Skeletal muscle tissue (tissue), 3 donors: ENCODE measurements at regions not wholly inside any gene's neighbourhood (a gene's known extent, or its start where the extent isn't known, plus 50 kb on each side); places are given as distances from the start of the nearest gene placed in this dataset.

Experiments used
- H3K27ac ChIP-seq: one replicate; pipeline ENCODE4 v1.7.0; 2013; ENCODE audit warnings: mild to moderate bottlenecking, low read depth, low read length, inconsistent platforms
- H3K27me3 ChIP-seq, 3 donors: one replicate each; pipeline ENCODE4 v1.7.0; 2013; ENCODE audit warnings: low read length in 3 of 3; ENCODE audit not compliant: control insufficient read depth in 3 of 3, insufficient read depth in 3 of 3
- H3K36me3 ChIP-seq, 3 donors: one replicate each; pipeline ENCODE4 v1.7.0; 2013; ENCODE audit warnings: low read length in 3 of 3; ENCODE audit not compliant: control insufficient read depth in 3 of 3, insufficient read depth in 3 of 3
- H3K4me1 ChIP-seq, 3 donors: one replicate each; pipeline ENCODE4 v1.7.0; 2013; ENCODE audit warnings: low read length in 3 of 3, mild to moderate bottlenecking in 3 of 3; ENCODE audit not compliant: control insufficient read depth in 3 of 3, insufficient read depth in 3 of 3
- H3K4me3 ChIP-seq, 3 donors: one replicate each; pipeline ENCODE4 v1.7.0; 2013; ENCODE audit warnings: low read length in 3 of 3
- H3K9ac ChIP-seq, 3 donors: one replicate each; pipeline ENCODE4 v1.7.0; 2013; ENCODE audit warnings: low read length in 3 of 3, mild to moderate bottlenecking in 3 of 3, moderate library complexity in 2 of 3, low read depth in 1 of 3
- H3K9me3 ChIP-seq, 3 donors: one replicate each; pipeline ENCODE4 v1.7.0; 2013; ENCODE audit warnings: low read length in 3 of 3; ENCODE audit not compliant: control insufficient read depth in 3 of 3
- donor health status: Osteomylitis.

DNA sequence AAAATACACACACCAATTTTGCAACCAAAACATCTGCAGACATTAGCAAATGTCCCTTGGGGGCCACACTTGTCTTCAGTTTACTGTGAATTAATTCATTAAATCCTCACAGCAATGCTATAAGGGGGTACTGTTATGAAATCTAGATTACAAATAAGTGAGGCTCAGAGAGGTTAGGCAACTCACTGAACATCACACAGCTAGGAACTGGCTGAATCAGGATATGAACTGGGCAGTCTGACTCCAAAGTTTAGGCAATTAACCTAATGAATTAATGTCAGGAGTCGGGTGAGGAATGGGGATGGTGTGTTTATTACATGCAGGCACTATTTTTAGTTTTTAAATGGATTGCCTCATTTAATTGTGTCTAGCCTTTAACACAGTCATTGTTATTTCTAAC lies 305.7 kb upstream of the XYLT1 start:
- H3K9ac ChIP-seq, result no peak overlapping the region
- H3K4me3 ChIP-seq, result no peak overlapping the region
- H3K4me1 ChIP-seq, result no peaks in the 10 kb centered on the region
- no peaks in the 10 kb centered on the region for H3K36me3 ChIP-seq
- no peak overlapping the region for H3K27ac ChIP-seq
- peaks cover 0 to 3% (median 0%) of the 10 kb centered on the region in 3 donors for H3K27me3 ChIP-seq
- peaks cover 0 to 2% (median 0%) of the 10 kb centered on the region in 3 donors for H3K9me3 ChIP-seq

DNA sequence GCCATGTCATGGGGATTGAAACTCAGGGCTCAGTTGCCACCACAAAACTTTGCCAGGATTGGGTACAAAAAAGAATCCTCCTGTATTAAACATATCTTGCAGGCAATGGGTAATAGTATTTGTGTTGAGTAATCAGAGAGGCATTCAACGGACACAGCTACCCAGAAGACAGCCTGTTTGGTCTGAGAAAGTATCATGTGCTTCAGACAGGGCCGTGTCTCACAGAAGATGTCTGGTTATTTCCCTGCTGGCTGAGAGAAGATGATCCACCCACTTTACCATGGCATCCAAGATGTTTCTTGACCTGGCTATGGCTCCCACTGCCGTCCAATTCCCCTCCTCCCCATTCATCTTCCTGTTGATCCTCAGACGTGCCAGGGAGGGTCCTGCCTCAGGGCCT lies 304.3 kb upstream of the XYLT1 start:
- Histone ChIP-seq H3K27me3 (peaks cover 0 to 3% (median 0%) of the 10 kb centered on the region in 3 donors), H3K27ac (no peak overlapping the region), H3K36me3 (no peaks in the 10 kb centered on the region), H3K9me3 (peaks cover 0 to 5% (median 0%) of the 10 kb centered on the region in 3 donors), H3K4me3 (no peak overlapping the region), H3K4me1 (no peaks in the 10 kb centered on the region), H3K9ac (no peak overlapping the region)

DNA sequence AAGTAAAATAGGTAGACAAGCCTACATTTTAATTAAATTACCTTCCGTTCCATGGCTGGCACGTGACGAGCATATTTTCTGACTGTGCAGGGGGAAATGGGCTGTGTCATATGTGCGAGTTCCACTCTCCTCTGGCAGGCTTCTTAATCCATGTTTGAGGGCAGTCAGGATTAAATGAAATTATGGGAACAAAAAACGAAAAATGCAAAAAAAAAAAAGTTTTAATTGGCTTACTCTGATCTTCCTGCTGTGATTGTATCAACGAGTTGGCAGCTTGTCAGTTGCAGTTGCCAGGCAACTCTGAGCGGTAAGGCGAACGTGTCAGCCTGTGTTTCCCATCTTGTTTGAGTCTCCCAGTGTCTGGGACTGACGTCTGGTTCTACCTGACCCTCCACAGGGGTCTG lies 302.9 kb upstream of the XYLT1 start:
- H3K4me3 ChIP-seq, result no peak overlapping the region
- no peaks in the 10 kb centered on the region for H3K4me1 ChIP-seq
- H3K27ac ChIP-seq, result no peak overlapping the region
- no peak overlapping the region for H3K9ac ChIP-seq
- no peaks in the 10 kb centered on the region for H3K36me3 ChIP-seq
- peaks cover 0 to 5% (median 0%) of the 10 kb centered on the region in 3 donors for H3K9me3 ChIP-seq
- peaks cover 0 to 3% (median 0%) of the 10 kb centered on the region in 3 donors for H3K27me3 ChIP-seq

DNA sequence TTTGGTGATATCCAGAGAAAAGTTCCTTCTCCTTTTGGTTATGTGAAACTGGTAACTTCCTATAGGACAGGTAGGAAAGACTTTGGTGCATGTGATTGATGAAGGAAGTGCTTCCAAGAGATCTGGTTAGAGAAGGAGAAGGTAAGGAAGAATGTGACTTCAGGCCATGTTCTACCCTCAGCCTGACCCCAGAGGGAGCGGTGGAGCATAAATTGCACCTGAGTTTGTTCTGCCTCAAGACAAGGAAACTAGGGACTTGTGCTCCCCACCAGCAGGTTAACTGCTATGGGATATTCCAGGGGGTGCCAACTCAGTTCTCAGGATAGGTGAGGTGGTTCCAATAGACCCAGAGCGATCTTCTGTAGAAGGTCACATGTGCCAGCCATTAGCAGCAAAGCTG lies 299.3 kb upstream of the XYLT1 start:
- Histone ChIP-seq H3K27ac (no peak overlapping the region), H3K9me3 (peaks cover 0 to 4% (median 0%) of the 10 kb centered on the region in 3 donors), H3K4me1 (no peaks in the 10 kb centered on the region), H3K36me3 (no peaks in the 10 kb centered on the region), H3K4me3 (no peak overlapping the region), H3K27me3 (peaks cover 0 to 3% (median 0%) of the 10 kb centered on the region in 3 donors), H3K9ac (no peak overlapping the region)

DNA sequence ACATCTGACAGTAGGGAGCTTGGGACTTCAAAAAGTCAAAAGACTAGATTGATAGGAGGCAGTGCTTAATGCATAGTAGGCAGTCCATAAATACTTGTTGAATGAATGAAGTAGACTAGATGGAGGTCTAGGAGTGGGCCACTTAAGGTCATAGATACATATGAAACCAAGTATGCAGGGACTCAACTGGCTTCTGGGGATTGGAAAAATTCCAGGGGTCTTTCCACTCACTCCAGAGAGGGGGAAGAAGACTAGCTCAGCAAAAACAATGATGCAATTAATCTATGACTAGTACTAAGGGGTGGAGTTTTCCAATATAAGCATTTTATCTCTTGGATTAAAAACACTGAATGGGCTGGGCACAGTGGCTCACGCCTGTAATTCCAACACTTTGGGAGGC lies 298.3 kb upstream of the XYLT1 start:
- no peak overlapping the region for H3K9ac ChIP-seq
- H3K9me3 ChIP-seq, result peaks cover 0 to 4% (median 0%) of the 10 kb centered on the region in 3 donors
- no peak overlapping the region for H3K4me3 ChIP-seq
- H3K27ac ChIP-seq, result no peak overlapping the region
- H3K36me3 ChIP-seq, result no peaks in the 10 kb centered on the region
- no peaks in the 10 kb centered on the region for H3K4me1 ChIP-seq
- H3K27me3 ChIP-seq, result peaks cover 0 to 3% (median 0%) of the 10 kb centered on the region in 3 donors

DNA sequence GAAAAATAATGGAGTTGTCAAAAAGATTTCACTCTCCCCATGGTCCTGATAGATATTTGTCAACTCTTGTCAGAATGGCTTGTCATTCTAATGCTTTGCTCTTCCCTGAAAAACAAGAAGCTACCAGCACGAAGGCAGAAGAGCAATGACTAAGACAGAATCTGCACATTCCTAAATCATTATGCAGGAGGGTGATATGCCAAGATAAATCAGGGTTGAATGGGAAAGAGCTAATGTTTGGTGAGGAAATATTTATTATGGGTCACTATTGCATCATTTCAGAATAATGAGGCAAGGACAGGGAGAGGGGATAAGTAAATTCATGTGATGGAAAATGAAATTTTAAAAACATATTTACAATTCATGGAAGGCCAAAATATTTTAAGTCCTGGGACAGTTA lies 297.5 kb upstream of the XYLT1 start:
- H3K9ac ChIP-seq, result no peak overlapping the region
- peaks cover 0 to 4% (median 0%) of the 10 kb centered on the region in 3 donors for H3K9me3 ChIP-seq
- peaks cover 0 to 3% (median 0%) of the 10 kb centered on the region in 3 donors for H3K27me3 ChIP-seq
- no peak overlapping the region for H3K4me3 ChIP-seq
- H3K27ac ChIP-seq, result no peak overlapping the region
- H3K36me3 ChIP-seq, result no peaks in the 10 kb centered on the region
- H3K4me1 ChIP-seq, result no peaks in the 10 kb centered on the region

DNA sequence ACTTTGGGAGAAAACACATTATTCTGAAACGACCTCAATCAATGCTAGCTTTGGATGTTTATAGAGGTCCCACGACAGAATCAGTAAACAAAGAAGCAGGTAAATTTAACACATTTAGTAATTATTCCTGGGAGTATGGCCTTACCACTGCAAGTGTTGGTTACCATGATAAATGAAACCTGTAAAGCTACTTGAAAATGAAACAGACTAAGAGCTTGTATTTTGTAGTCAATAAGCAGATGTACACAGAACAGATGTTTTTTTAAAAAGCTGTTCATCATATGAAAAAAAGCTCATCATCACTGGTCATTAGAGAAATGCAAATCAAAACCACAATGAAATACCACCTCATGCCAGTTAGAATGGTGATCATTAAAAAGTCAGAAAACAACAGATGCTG lies 295.3 kb upstream of the XYLT1 start:
- Histone ChIP-seq H3K9me3 (peaks cover 0 to 3% (median 0%) of the 10 kb centered on the region in 3 donors), H3K4me1 (no peaks in the 10 kb centered on the region), H3K9ac (no peak overlapping the region), H3K36me3 (no peaks in the 10 kb centered on the region), H3K4me3 (no peak overlapping the region), H3K27ac (no peak overlapping the region), H3K27me3 (peaks cover 0 to 3% (median 0%) of the 10 kb centered on the region in 3 donors)

DNA sequence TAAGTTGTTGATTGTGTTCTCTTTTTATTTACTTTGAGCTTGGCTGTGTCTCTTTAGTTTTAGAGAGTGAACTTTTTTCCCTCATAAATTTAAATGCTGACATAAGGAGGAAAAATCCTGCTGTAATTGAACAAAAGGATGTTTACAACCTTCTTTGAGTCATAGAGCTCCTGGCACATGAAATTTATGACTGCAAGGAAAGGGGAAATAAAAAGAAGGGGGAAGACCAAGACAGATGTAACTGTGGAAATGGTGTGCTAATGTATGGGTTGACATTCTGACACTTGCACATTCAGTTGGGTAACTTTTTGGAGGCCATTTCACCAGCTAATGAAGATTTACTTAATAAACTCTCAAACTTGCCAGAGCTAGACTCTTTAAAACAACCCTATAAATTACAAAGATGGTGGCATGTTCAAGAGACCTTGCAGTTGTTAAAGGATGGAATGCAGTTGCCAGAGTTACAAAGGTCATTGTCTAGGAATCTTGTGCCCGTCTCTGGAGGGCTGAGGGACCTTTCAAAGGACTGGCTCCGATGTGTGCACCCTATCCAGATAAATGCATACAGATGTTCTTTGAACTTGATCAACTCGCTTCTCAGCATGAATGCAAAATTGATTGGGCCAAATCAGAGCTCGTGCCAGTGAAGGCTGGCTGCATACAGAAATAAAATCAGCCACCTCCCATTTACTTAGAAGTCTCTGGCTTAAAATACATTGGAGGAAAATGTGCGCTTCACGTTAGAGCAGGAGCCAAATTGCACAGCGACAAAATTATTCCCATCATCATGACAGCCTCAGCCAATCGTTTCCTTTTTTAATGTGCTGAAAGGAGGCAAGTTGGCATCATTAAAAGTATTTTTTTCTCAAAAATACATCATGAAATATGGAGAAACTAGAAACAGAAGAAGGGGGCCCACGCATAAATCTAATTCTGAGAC lies 289.0 kb upstream of the XYLT1 start:
- Histone ChIP-seq H3K36me3 (no peaks in the 10 kb centered on the region), H3K9ac (no peak overlapping the region), H3K4me3 (no peak overlapping the region), H3K27me3 (peaks cover 0 to 6% (median 0%) of the 10 kb centered on the region in 3 donors), H3K27ac (no peak overlapping the region), H3K4me1 (no peaks in the 10 kb centered on the region), H3K9me3 (peaks cover 0 to 2% (median 0%) of the 10 kb centered on the region in 3 donors)

DNA sequence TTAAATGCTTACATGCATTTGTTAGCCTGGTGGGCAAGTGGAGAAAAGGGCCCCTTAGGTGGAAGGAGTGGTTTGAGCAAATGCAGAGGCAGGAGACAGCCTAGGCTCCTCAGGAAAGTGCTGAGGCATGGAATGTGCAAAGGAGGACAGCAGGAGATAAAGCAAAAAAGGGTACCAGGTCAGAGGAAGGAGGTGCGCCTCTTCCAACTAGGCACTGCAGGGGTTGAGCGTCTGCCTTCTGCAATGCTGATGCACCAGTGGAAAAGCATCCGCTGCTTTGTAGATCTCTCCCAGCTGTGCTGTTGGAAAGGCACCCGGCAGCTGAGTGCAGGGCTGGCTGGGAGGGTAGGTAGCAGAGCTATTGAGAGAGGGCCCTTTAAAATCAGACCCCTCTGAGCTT lies 287.0 kb upstream of the XYLT1 start:
- no peak overlapping the region for H3K9ac ChIP-seq
- H3K36me3 ChIP-seq, result no peaks in the 10 kb centered on the region
- no peak overlapping the region for H3K27ac ChIP-seq
- H3K4me1 ChIP-seq, result no peaks in the 10 kb centered on the region
- peaks cover 0 to 2% (median 0%) of the 10 kb centered on the region in 3 donors for H3K9me3 ChIP-seq
- H3K4me3 ChIP-seq, result no peak overlapping the region
- peaks cover 0 to 6% (median 0%) of the 10 kb centered on the region in 3 donors for H3K27me3 ChIP-seq

DNA sequence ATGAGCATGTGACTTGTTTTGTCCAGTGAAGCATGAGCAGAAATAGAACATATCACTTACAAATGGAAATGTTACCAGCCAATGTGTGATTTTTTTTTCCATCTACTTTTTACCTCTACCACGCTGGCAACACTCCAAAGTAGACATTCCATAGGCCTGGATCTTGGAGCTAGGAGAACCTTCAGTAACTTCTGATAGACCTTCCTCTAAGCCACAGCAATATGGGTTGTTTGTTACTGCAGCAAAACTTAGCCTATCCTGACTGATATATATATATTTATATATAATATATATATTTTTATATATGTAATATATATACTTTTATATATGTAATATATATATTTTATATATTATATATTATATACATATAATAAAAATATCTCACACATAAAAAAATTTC lies 284.4 kb upstream of the XYLT1 start:
- H3K4me1 ChIP-seq, result no peaks in the 10 kb centered on the region
- H3K27me3 ChIP-seq, result peaks cover 0 to 6% (median 0%) of the 10 kb centered on the region in 3 donors
- H3K27ac ChIP-seq, result no peak overlapping the region
- no peaks in the 10 kb centered on the region for H3K36me3 ChIP-seq
- peaks cover 0 to 2% (median 0%) of the 10 kb centered on the region in 3 donors for H3K9me3 ChIP-seq
- no peak overlapping the region for H3K4me3 ChIP-seq
- no peak overlapping the region for H3K9ac ChIP-seq
